A673 (cell line): ENCODE measurements at regions not wholly inside any gene's neighbourhood (a gene's known extent, or its start where the extent isn't known, plus 50 kb on each side); places are given as distances from the start of the nearest gene placed in this dataset.

Experiments used
- EZH2 ChIP-seq: fragments of 200-600 bp; sonication (generic); IDR thresholded peaks from 2 replicates; pipeline ENCODE4 v1.6.1; 2017; ENCODE audit warnings: borderline replicate concordance, low read depth, mild to moderate bottlenecking, mixed read lengths, antibody characterized with exemption, low read length; ENCODE audit not compliant: poor library complexity, severe bottlenecking
- TF ChIP-seq, protein P1 (sequence below): fragments of 300-800, 200-600 bp; sonication (generic); conservative IDR thresholded peaks from 2 replicates; pipeline ENCODE4 v1.5.1; 2017; ENCODE audit warnings: low read depth, mild to moderate bottlenecking, antibody characterized with exemption, low read length, moderate library complexity, mixed read lengths

DNA sequence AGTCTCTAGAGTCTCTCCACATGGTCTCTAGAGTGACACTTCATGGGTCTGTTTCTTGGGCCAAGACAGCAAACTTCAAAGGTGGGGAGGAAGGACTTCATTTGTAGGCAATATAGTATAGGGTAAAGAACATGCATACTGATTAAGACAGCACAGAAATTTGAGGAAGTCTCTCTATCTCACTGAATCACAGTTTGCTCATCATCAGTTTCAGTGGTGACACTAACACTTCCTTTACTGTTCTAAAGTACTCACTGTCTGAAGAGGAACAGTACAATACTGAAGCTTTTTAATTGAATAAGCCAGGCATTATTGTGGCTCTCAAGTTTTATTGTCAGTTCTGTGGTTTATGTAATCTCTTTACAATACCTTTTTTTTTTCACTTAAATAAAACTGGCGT, 656.4 kb upstream of the CDH8 start:
- TF ChIP-seq, protein P1, sequence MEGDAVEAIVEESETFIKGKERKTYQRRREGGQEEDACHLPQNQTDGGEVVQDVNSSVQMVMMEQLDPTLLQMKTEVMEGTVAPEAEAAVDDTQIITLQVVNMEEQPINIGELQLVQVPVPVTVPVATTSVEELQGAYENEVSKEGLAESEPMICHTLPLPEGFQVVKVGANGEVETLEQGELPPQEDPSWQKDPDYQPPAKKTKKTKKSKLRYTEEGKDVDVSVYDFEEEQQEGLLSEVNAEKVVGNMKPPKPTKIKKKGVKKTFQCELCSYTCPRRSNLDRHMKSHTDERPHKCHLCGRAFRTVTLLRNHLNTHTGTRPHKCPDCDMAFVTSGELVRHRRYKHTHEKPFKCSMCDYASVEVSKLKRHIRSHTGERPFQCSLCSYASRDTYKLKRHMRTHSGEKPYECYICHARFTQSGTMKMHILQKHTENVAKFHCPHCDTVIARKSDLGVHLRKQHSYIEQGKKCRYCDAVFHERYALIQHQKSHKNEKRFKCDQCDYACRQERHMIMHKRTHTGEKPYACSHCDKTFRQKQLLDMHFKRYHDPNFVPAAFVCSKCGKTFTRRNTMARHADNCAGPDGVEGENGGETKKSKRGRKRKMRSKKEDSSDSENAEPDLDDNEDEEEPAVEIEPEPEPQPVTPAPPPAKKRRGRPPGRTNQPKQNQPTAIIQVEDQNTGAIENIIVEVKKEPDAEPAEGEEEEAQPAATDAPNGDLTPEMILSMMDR = no peak
- TF ChIP-seq EZH2 = no peak
